ENCODE measurements at regions not wholly inside any gene's neighbourhood (a gene's known extent, or its start where the extent isn't known, plus 50 kb on each side); places are given as distances from the start of the nearest gene placed in this dataset.

- H3K4me3 ChIP-seq (replicated peaks in 1 of 3; ENCODE audit: insufficient read depth in 1 of 3, low read depth in 1 of 3, low read length in 3 of 3) = no peak overlapping the region
- no peaks in the 10 kb centered on the region for H3K36me3 ChIP-seq (ENCODE audit: control insufficient read depth in 2 of 2, extremely low read depth in 1 of 2, insufficient read depth in 2 of 2, low read length in 2 of 2)
- no peak overlapping the region for H3K27ac ChIP-seq (ENCODE audit: insufficient read depth, low read depth, low read length)
- no peak overlapping the region for H3K4me2 ChIP-seq (ENCODE audit: insufficient read depth, low read length)
- dilution Hi-C loops (cut with MboI; ENCODE audit: extremely low pct_ligation_motif_present, low sequenced_read_pairs) = no loop called here
- ChIA-PET CTCF (interaction anchor here (0.8 kb wide), 1 partner anchor 66 kb away, joined by 3 read pairs; no protein-coding TSS in a partner anchor), POLR2A (no interaction called here)
- no peak for DNase-seq (ENCODE audit: low read depth, low spot score)
- no peaks in the 10 kb centered on the region for H3K9me1 ChIP-seq (replicated peaks; ENCODE audit: control insufficient read depth, extremely low read depth, insufficient read depth, low read length)
- no peak overlapping the region for H3K9ac ChIP-seq (replicated peaks; ENCODE audit: extremely low read depth, insufficient read depth, low read length)
- no peaks in the 10 kb centered on the region for H3K4me1 ChIP-seq (ENCODE audit: control insufficient read depth, extremely low read depth, insufficient read depth, low read length)
- BruUV-seq (replicated peaks) = no TSS peak
- no peaks in the 10 kb centered on the region for H3K79me2 ChIP-seq (ENCODE audit: control insufficient read depth, insufficient read depth, low read length)
- no peak overlapping the region for H2AFZ ChIP-seq (ENCODE audit: low read depth, low read length)
- TF ChIP-seq POLR2A (IDR thresholded peaks at IDR 0.05; ENCODE audit: low read depth, low read length) = no peak
- TF ChIP-seq MYC (IDR thresholded peaks at IDR 0.05; ENCODE audit: low read depth, low read length) = no peak
- TF ChIP-seq CTCF (IDR thresholded peaks at IDR 0.05; ENCODE audit: extremely low read depth in 1 of 2, insufficient read depth in 1 of 2, low read depth in 1 of 2, low read length in 2 of 2) = no peak
- TF ChIP-seq POLR2AphosphoS5 (IDR thresholded peaks at IDR 0.05; ENCODE audit: insufficient read depth, low read depth, low read length) = no peak
- TF ChIP-seq GATA2 (IDR thresholded peaks at IDR 0.05; ENCODE audit: insufficient read depth, insufficient read length, low read depth, low read length) = no peak
- TF ChIP-seq EZH2 (IDR thresholded peaks at IDR 0.05; ENCODE audit: borderline replicate concordance, low read depth, low read length, severe bottlenecking) = no peak
- intact Hi-C loops (cut with micrococcal nuclease) = no loop called here
- FAIRE-seq = no peak
- no peaks in the 10 kb centered on the region for H3K9me3 ChIP-seq (replicated peaks; ENCODE audit: control insufficient read depth, insufficient read depth, low read length)
- H4K20me1 ChIP-seq (replicated peaks; ENCODE audit: control insufficient read depth, extremely low read depth, insufficient read depth, low read length) = no peaks in the 10 kb centered on the region
- peaks cover 4 to 21% of the 10 kb centered on the region in 2 experiments for H3K27me3 ChIP-seq (ENCODE audit: control insufficient read depth in 2 of 2, insufficient read depth in 2 of 2, low read length in 2 of 2)
Measured at GRCh38 chr2:111633189-111633588, 250.8 kb downstream of the ANAPC1 start.

GRCh38 chr2:111633643-111634042 lies 250.3 kb downstream of the ANAPC1 start:
- Histone ChIP-seq H3K9me3 (replicated peaks; ENCODE audit: control insufficient read depth, insufficient read depth, low read length) (no peaks in the 10 kb centered on the region), H2AFZ (ENCODE audit: low read depth, low read length) (no peak overlapping the region), H3K79me2 (ENCODE audit: control insufficient read depth, insufficient read depth, low read length) (no peaks in the 10 kb centered on the region), H3K27ac (ENCODE audit: insufficient read depth, low read depth, low read length) (no peak overlapping the region), H3K27me3 (ENCODE audit: control insufficient read depth in 2 of 2, insufficient read depth in 2 of 2, low read length in 2 of 2) (peaks cover 4 to 21% of the 10 kb centered on the region in 2 experiments), H3K36me3 (ENCODE audit: control insufficient read depth in 2 of 2, extremely low read depth in 1 of 2, insufficient read depth in 2 of 2, low read length in 2 of 2) (no peaks in the 10 kb centered on the region), H3K4me2 (ENCODE audit: insufficient read depth, low read length) (no peak overlapping the region), H3K9me1 (replicated peaks; ENCODE audit: control insufficient read depth, extremely low read depth, insufficient read depth, low read length) (no peaks in the 10 kb centered on the region), H3K9ac (replicated peaks; ENCODE audit: extremely low read depth, insufficient read depth, low read length) (no peak overlapping the region), H3K4me3 (replicated peaks in 1 of 3; ENCODE audit: insufficient read depth in 1 of 3, low read depth in 1 of 3, low read length in 3 of 3) (no peak overlapping the region), H3K4me1 (ENCODE audit: control insufficient read depth, extremely low read depth, insufficient read depth, low read length) (no peaks in the 10 kb centered on the region), H4K20me1 (replicated peaks; ENCODE audit: control insufficient read depth, extremely low read depth, insufficient read depth, low read length) (no peaks in the 10 kb centered on the region)
- FAIRE-seq = no peak
- no peak for DNase-seq (ENCODE audit: low read depth, low spot score)
- dilution Hi-C loops (cut with MboI; ENCODE audit: extremely low pct_ligation_motif_present, low sequenced_read_pairs) (no loop called here), intact Hi-C loops (cut with micrococcal nuclease) (no loop called here)
- POLR2A ChIA-PET = no interaction called here
- TF ChIP-seq MYC (IDR thresholded peaks at IDR 0.05; ENCODE audit: low read depth, low read length) = no peak
- no peak for TF ChIP-seq POLR2A (IDR thresholded peaks at IDR 0.05; ENCODE audit: low read depth, low read length)
- no peak for TF ChIP-seq MAX (IDR thresholded peaks at IDR 0.05; ENCODE audit: insufficient read depth, insufficient read length)
- no peak for TF ChIP-seq FOS (IDR thresholded peaks at IDR 0.05; ENCODE audit: borderline replicate concordance, insufficient read depth, low read length)
- TF ChIP-seq CTCF (IDR thresholded peaks at IDR 0.05; ENCODE audit: extremely low read depth in 1 of 2, insufficient read depth in 1 of 2, low read depth in 1 of 2, low read length in 2 of 2) = no peak
- no peak for TF ChIP-seq POLR2AphosphoS5 (IDR thresholded peaks at IDR 0.05; ENCODE audit: insufficient read depth, low read depth, low read length)
- no peak for TF ChIP-seq JUN (IDR thresholded peaks at IDR 0.05; ENCODE audit: borderline replicate concordance, insufficient read depth, insufficient read length, low read depth)
- TF ChIP-seq EZH2 (IDR thresholded peaks at IDR 0.05; ENCODE audit: borderline replicate concordance, low read depth, low read length, severe bottlenecking) = no peak
- TF ChIP-seq GATA2 (IDR thresholded peaks at IDR 0.05; ENCODE audit: insufficient read depth, insufficient read length, low read depth, low read length) = no peak
- CTCF ChIA-PET = no interaction called here
- BruUV-seq (replicated peaks) = no TSS peak
